WTC11 (cell line): ENCODE measurements at regions not wholly inside any gene's neighbourhood (a gene's known extent, or its start where the extent isn't known, plus 50 kb on each side); places are given as distances from the start of the nearest gene placed in this dataset.

Source experiments
- CREB1 ChIP-seq: sonication (generic); formaldehyde crosslinking; IDR thresholded peaks from 2 replicates; pipeline ENCODE4 v1.8.0; 2023; ENCODE audit warnings: mild to moderate bottlenecking, missing genetic modification reagents
- TF ChIP-seq, protein P1 (sequence below): fragments of 200-600 bp; IDR thresholded peaks from 2 replicates; pipeline ENCODE4 v1.8.0; 2022; ENCODE audit warnings: antibody characterized with exemption
- TF ChIP-seq, protein P2 (sequence below): sonication (generic); formaldehyde crosslinking; IDR thresholded peaks from 2 replicates; pipeline ENCODE4 v1.8.0; 2022; ENCODE audit warnings: mild to moderate bottlenecking, missing genetic modification reagents

DNA sequence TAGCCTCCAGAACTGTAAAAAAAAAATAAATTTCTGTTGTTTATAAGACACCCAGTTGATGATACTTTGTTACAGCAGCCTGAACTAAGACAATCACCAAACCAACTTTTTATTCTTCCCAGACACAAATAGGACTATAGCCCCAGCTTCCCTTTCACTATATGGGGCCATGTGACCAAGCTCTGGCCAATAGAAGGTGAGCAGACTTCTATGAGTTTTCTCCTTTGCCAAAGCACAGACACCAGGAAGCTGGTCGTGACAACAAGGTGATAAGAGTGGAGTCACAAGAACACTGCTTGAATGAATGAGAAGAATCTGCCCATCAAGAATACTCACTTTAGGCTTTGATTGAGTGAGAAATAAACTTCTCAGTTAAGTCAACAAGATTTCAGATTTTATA is 217.7 kb downstream of the DEPDC1B start:
- TF ChIP-seq, protein P1, sequence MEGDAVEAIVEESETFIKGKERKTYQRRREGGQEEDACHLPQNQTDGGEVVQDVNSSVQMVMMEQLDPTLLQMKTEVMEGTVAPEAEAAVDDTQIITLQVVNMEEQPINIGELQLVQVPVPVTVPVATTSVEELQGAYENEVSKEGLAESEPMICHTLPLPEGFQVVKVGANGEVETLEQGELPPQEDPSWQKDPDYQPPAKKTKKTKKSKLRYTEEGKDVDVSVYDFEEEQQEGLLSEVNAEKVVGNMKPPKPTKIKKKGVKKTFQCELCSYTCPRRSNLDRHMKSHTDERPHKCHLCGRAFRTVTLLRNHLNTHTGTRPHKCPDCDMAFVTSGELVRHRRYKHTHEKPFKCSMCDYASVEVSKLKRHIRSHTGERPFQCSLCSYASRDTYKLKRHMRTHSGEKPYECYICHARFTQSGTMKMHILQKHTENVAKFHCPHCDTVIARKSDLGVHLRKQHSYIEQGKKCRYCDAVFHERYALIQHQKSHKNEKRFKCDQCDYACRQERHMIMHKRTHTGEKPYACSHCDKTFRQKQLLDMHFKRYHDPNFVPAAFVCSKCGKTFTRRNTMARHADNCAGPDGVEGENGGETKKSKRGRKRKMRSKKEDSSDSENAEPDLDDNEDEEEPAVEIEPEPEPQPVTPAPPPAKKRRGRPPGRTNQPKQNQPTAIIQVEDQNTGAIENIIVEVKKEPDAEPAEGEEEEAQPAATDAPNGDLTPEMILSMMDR = no peak
- TF ChIP-seq, protein P2, sequence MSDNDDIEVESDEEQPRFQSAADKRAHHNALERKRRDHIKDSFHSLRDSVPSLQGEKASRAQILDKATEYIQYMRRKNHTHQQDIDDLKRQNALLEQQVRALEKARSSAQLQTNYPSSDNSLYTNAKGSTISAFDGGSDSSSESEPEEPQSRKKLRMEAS = no peak
- TF ChIP-seq CREB1 (CRISPR knock-in tag) = no peak
